NCI-H526 treated with DMSO at 0.1 percent for 48 hours (cell line): ENCODE measurements at regions not wholly inside any gene's neighbourhood (a gene's known extent, or its start where the extent isn't known, plus 50 kb on each side); places are given as distances from the start of the nearest gene placed in this dataset.
"Not testable (repeated sequence)": the region's sequence is repeated elsewhere in the genome, so short reads cannot be mapped to it uniquely, and the experiment has no call there.

Source experiments
- DNase-seq: peaks from one replicate; lab custom pipeline; 2025; lab: John Stamatoyannopoulos, UW

GRCh38 chr7:69091521-69091920 is 506.8 kb upstream of the AUTS2 start:
- no peak for DNase-seq

GRCh38 chr7:69095127-69095526 is 503.1 kb upstream of the AUTS2 start:
- DNase-seq: no peak

GRCh38 chr7:69095649-69096048 is 502.6 kb upstream of the AUTS2 start:
- no peak for DNase-seq

- DNase-seq: no peak
Observed at GRCh38 chr7:69104023-69104422, 494.3 kb upstream of the AUTS2 start.

DNA sequence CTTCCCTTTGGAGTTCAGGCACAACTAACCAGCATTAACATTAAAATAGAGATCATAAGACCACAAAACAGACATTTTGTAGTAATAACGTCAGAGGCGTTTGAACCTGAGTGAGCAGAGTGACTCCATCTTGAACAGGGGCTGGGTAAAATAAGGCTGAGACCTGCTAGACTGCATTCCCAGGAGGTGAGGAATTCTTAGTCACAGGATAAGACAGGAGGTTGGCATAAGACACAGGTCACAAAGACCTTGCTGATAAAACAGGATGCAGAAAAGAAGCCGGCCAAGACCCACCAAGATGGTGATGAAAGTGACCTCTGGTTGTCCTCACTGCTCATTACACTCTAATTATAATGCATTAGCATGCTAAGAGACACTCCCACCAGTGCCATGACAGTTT is 493.2 kb upstream of the AUTS2 start:
- DNase-seq: no peak

DNA sequence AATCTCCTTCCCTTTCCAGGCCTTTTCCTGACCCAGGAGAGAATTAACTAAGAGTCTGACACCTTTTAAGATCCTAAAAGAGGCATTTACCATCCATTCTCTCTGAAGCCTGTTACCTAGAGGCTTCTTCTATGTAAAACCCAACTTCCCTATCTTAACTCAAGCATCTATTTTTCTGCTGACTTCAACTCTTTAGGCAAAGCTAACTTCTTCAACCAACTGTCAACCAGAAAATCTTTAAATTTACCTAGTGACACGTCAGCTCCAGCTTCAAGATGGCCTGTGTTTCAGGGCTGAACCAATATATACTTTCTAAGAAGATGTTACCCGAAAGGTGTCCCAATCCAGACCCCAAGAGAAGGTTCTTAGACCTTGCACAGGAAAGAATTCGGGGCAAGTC is 492.3 kb upstream of the AUTS2 start:
- no peak for DNase-seq

- DNase-seq: not testable (repeated sequence)
Observed at GRCh38 chr7:69106449-69106848, 491.8 kb upstream of the AUTS2 start.

DNA sequence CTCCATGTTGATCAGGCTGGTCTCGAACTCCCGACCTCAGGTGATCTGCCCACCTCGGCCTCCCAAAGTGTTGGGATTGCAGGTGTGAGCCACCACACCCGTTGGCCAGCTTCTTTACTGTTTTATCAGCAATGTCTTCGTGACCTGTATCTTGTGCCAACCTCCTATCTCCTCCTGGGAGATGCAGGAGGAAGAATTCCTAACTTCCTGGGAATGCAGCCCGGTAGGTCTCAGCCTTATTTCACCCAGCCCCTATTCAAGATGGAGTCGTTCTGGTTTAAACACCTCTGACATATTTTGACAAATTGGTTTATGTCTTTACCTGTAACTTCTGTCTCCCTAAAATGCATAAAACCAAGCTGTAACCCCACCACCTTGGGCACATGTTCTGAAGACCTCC is 491.3 kb upstream of the AUTS2 start:
- not testable (repeated sequence) for DNase-seq

- DNase-seq: peak; percentile 87
Observed at GRCh38 chr7:69108097-69108496, 490.2 kb upstream of the AUTS2 start.

DNA sequence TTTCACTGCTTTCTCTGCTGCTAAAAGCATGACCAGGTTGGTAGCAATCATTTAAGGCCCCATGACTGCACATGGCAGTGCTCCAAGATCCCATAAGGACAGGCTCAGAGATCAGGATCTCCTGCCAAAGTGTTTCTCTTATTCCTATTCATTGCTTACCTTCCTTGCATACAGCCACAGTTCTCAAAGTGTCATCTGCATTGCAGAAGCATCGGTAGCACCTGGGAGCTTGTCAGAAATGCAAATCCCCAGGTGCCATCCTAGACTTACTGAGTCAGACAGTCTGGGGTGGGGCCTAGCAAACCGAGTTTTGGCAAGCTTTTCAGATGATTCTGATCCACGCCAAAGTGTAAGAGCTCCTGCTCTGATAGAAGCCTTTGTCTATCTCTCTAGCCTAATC is 489.0 kb upstream of the AUTS2 start:
- peak; percentile 78 for DNase-seq

- DNase-seq: no peak
Observed at GRCh38 chr7:69109879-69110278, 488.4 kb upstream of the AUTS2 start.

DNA sequence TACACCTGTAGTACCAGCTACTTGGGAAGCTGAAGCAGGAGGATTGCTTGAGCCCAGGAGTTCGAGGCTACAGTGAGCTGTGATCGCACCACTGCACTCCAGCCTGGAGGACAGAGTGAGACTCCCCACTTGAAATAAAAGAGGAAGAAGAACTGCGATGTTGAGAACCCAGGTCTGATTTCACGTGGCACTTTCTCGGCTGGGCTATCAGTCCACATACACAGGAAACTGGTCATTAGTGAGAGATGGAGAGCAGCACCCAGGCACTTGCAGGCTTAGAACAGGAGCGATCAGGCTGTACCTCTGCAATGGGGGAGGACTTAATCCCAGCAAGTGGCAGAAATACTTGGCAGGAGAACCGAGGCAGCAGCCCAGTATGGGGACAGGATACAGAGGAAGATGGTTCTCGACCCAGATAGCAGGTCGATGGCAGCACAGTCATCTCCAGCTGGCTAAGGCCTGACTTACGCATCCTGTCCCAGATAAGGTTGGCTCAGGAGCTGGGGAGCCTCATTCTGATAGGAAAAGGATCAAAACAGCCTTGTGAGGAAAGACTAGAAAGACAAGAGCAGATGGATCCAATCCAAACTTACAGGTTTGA is 487.7 kb upstream of the AUTS2 start:
- no peak for DNase-seq

DNA sequence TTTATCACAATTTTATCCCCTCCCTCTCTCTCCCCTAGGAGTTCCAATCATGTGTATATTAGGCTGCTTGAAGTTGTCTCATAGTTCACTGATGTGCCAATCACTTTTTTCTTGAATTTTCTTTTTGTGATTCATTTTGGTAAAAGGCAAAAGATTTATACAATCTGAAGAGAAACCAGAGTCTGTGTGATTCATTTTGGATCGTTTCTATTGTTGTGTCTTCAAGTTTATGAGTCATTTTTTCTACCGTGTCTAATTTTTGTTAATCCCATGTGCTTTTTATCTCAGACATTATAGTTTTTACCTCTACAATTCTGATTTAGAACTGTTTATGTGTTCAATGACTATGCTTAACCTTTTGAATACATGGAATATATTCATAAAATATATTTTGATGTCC is 483.9 kb upstream of the AUTS2 start:
- no peak for DNase-seq

GRCh38 chr7:69115788-69116187 is 482.5 kb upstream of the AUTS2 start:
- DNase-seq: no peak

- not testable (repeated sequence) for DNase-seq
Observed at GRCh38 chr7:69116196-69116595, 482.1 kb upstream of the AUTS2 start.

- DNase-seq: peak; percentile 13
Observed at GRCh38 chr7:69122953-69123352, 475.3 kb upstream of the AUTS2 start.

- DNase-seq: no peak
Observed at GRCh38 chr7:69126896-69127479, 471.3 kb upstream of the AUTS2 start.

GRCh38 chr7:69129524-69129923 is 468.8 kb upstream of the AUTS2 start:
- no peak for DNase-seq

DNA sequence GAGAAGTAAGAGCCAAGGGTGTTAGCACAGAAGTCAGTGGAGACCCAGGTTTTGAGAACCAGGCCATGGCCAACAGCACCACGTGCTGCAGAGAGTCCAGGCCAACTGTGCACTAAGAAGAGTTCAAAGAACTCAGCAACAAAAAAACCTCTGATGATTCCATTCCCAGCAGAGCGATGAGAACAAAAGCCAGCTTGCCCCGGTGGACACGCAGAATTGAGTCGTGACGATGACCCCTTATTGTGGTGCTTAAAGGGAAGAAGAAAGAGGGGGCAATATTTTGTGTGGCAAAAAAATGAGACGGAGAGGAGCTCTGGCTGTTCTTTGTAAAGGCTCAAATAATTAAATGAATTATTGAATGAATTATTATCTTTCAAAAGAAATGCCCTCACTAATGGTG is 468.3 kb upstream of the AUTS2 start:
- no peak for DNase-seq

DNA sequence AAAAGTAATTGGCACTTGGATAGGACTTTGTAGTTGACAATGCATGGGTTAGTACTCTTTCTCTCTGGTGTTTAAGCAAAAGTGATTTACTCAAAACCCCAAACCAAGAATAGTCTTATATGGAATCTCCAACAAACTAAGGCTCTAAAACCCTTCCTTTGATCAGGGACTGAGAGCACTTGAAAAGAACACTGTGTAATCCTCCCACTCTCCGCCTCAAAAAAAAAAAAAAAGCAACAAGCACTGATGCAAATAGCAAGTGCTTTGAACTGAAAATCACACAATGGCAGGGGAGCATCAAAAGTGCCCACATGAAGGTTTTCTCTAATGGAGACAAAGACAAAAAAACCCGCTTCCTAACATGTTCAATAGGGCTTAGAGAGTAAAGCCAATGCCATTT is 467.9 kb upstream of the AUTS2 start:
- no peak for DNase-seq

GRCh38 chr7:69134316-69134715 is 464.0 kb upstream of the AUTS2 start:
- no peak for DNase-seq

DNA sequence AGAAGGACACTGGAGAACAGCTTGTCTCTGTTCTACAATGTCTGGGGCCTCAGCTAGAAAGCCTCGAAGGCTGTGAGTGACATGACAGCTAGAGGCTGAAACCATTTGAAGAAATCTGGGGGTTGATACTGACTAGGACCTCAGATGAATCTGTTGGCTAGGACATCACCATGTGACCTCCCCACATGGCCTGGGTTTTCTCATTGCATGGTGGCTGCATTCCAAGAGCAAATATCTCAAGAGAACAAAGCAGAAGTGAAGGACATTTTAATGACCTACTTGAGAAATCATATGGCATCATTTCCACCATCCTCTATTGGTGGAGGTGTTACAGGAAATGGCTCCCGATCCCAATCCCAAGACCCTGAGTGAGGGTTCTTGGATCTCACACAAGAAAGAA is 450.6 kb upstream of the AUTS2 start:
- DNase-seq: no peak

GRCh38 chr7:69149804-69150782 is 448.2 kb upstream of the AUTS2 start:
- no peak for DNase-seq
